HepG2 (cell line): ENCODE measurements at regions not wholly inside any gene's neighbourhood (a gene's known extent, or its start where the extent isn't known, plus 50 kb on each side); places are given as distances from the start of the nearest gene placed in this dataset.

ENCODE experiments used
- BRD4 ChIP-seq: sonication (generic); formaldehyde crosslinking; IDR thresholded peaks from 2 replicates; pipeline ENCODE4 v1.4.0; 2020; ENCODE audit warnings: missing genetic modification reagents
- FOSL2 ChIP-seq: sonication (generic); formaldehyde crosslinking; IDR thresholded peaks from 2 replicates; pipeline ENCODE4 v1.4.0; 2020; ENCODE audit warnings: missing genetic modification reagents
- KAT2B ChIP-seq: fragments of 150-350 bp; IDR thresholded peaks from 2 replicates; pipeline ENCODE4 v1.6.1; 2014; ENCODE audit warnings: low read depth, low read length, borderline replicate concordance
- ZNF281 ChIP-seq: sonication (generic); formaldehyde crosslinking; IDR thresholded peaks from 2 replicates; pipeline ENCODE4 v1.4.0; 2020; ENCODE audit warnings: missing genetic modification reagents, borderline replicate concordance
- ZNF687 ChIP-seq: sonication (generic); formaldehyde crosslinking; IDR thresholded peaks from 2 replicates; pipeline ENCODE4 v1.5.1; 2020; ENCODE audit warnings: mild to moderate bottlenecking, missing genetic modification reagents, moderate library complexity
- ZSCAN29 ChIP-seq: sonication (generic); formaldehyde crosslinking; conservative IDR thresholded peaks from 2 replicates; pipeline ENCODE4 v1.4.0; 2020; ENCODE audit warnings: mild to moderate bottlenecking, missing genetic modification reagents

- TF ChIP-seq ZNF687 (CRISPR knock-in tag) (peak; percentile 47), FOSL2 (peak; percentile 75), ZSCAN29 (CRISPR knock-in tag) (no peak), KAT2B (no peak), ZNF281 (CRISPR knock-in tag) (peak; percentile 56; the same call in 1 of the 2 replicates), BRD4 (CRISPR knock-in tag) (0 out of 2 replicates have a peak, but pooled peaks have one; percentile 7)
- TF ChIP-seq, all 625 proteins: peak for 6
These were observed 99.8 kb downstream of the PSMG1 start (continued) for GRCh38 chr21:39083377-39084008.
